HEK293T (cell line): ENCODE measurements at regions not wholly inside any gene's neighbourhood (a gene's known extent, or its start where the extent isn't known, plus 50 kb on each side); places are given as distances from the start of the nearest gene placed in this dataset.

Source experiments
- CTCF ChIA-PET: fragments of 350-600 bp; formaldehyde crosslinking; extraction: SDS; loops from one replicate; lab custom pipeline; 2021; ENCODE audit warnings: antibody characterized with exemption, inconsistent platforms; lab: Yijun Ruan, JAX
- POLR2A ChIA-PET: fragments of 350-600 bp; formaldehyde crosslinking; extraction: SDS; loops from one replicate; lab custom pipeline; 2020; ENCODE audit warnings: antibody characterized with exemption, inconsistent platforms; lab: Yijun Ruan, JAX
- DNase-seq: peaks from one replicate; pipeline ENCODE4 v3.0.0; 2012; ENCODE audit warnings: mixed read lengths; ENCODE audit errors: extremely low spot score
- ARNT ChIP-seq: fragments of 450-650 bp; IDR thresholded peaks from 2 replicates; pipeline ENCODE4 v1.6.1; 2017; ENCODE audit warnings: mild to moderate bottlenecking
- BHLHE40 ChIP-seq: fragments of 450-650 bp; IDR thresholded peaks from 2 replicates; pipeline ENCODE4 v1.6.1; 2016; ENCODE audit warnings: mild to moderate bottlenecking, moderate library complexity, borderline replicate concordance
- CTBP1 ChIP-seq: fragments of 450-650 bp; IDR thresholded peaks from 2 replicates; pipeline ENCODE4 v1.6.1; 2016; ENCODE audit warnings: borderline replicate concordance
- ELF4 ChIP-seq: fragments of 450-650 bp; IDR thresholded peaks from 2 replicates; pipeline ENCODE4 v1.6.1; 2017; ENCODE audit warnings: antibody characterized with exemption
- FOXA1 ChIP-seq: fragments of 450-650 bp; IDR thresholded peaks from 2 replicates; pipeline ENCODE4 v1.6.1; 2016; ENCODE audit warnings: mild to moderate bottlenecking
- FOXK2 ChIP-seq: fragments of 450-650 bp; IDR thresholded peaks from 2 replicates; pipeline ENCODE4 v1.6.1; 2016; ENCODE audit warnings: mild to moderate bottlenecking
- FOXM1 ChIP-seq: fragments of 450-650 bp; IDR thresholded peaks from 2 replicates; pipeline ENCODE4 v1.6.1; 2017; ENCODE audit warnings: mild to moderate bottlenecking, borderline replicate concordance
- HDGF ChIP-seq: fragments of 450-650 bp; IDR thresholded peaks from 2 replicates; pipeline ENCODE4 v1.6.1; 2017; ENCODE audit warnings: antibody characterized with exemption, borderline replicate concordance
- L3MBTL2 ChIP-seq: fragments of 450-650 bp; conservative IDR thresholded peaks from 2 replicates; pipeline ENCODE4 v1.6.1; 2016; ENCODE audit warnings: mild to moderate bottlenecking
- LEF1 ChIP-seq: fragments of 450-650 bp; IDR thresholded peaks from 2 replicates; pipeline ENCODE4 v1.6.1; 2017; ENCODE audit warnings: mild to moderate bottlenecking, borderline replicate concordance
- NFRKB ChIP-seq: fragments of 450-650 bp; IDR thresholded peaks from 2 replicates; pipeline ENCODE4 v1.6.1; 2016; ENCODE audit warnings: mild to moderate bottlenecking, moderate library complexity
- PKNOX1 ChIP-seq: fragments of 450-650 bp; IDR thresholded peaks from 2 replicates; pipeline ENCODE4 v1.6.1; 2016
- SP1 ChIP-seq: fragments of 450-650 bp; IDR thresholded peaks from 2 replicates; pipeline ENCODE4 v1.6.1; 2017
- SUZ12 ChIP-seq: fragments of 450-650 bp; IDR thresholded peaks from 2 replicates; pipeline ENCODE4 v1.6.1; 2016; ENCODE audit warnings: mild to moderate bottlenecking
- TARDBP ChIP-seq: fragments of 450-650 bp; IDR thresholded peaks from 2 replicates; pipeline ENCODE4 v1.6.1; 2016
- ZNF384 ChIP-seq: fragments of 450-650 bp; IDR thresholded peaks from 2 replicates; pipeline ENCODE4 v1.6.1; 2016

- CTCF ChIA-PET: no interaction called here
- POLR2A ChIA-PET: no interaction called here
- DNase-seq: no peak
- TF ChIP-seq FOXK2 (no peak), BHLHE40 (no peak), ELF4 (no peak), SUZ12 (no peak), HDGF (no peak), SP1 (no peak), L3MBTL2 (no peak), FOXA1 (no peak), LEF1 (no peak), ARNT (no peak), NFRKB (no peak), CTBP1 (no peak)
Measured at GRCh38 chrX:38929966-38930421, 128.7 kb downstream of the MID1IP1 start.

GRCh38 chrX:38930474-38930873 is 129.2 kb downstream of the MID1IP1 start:
- TF ChIP-seq BHLHE40 (no peak), NFRKB (no peak), FOXA1 (no peak), LEF1 (no peak), TARDBP (no peak), CTBP1 (no peak), SUZ12 (no peak), ZNF384 (no peak), HDGF (no peak), FOXM1 (no peak), PKNOX1 (no peak), ELF4 (no peak), L3MBTL2 (no peak), SP1 (no peak), ARNT (no peak), FOXK2 (no peak)
- DNase-seq: no peak
- POLR2A ChIA-PET: no interaction called here
- CTCF ChIA-PET: no interaction called here

GRCh38 chrX:38935561-38935960 is 134.3 kb downstream of the MID1IP1 start:
- TF ChIP-seq SP1 (no peak), FOXM1 (no peak), FOXK2 (no peak), ELF4 (no peak), PKNOX1 (no peak)
- CTCF ChIA-PET: no interaction called here
- POLR2A ChIA-PET: no interaction called here
- DNase-seq: no peak

- ChIA-PET POLR2A (no interaction called here), CTCF (no interaction called here)
- TF ChIP-seq SP1 (no peak), CTBP1 (no peak)
- DNase-seq: no peak
Measured at GRCh38 chrX:38937400-38937799, 136.1 kb downstream of the MID1IP1 start.

- POLR2A ChIA-PET: no interaction called here
- TF ChIP-seq PKNOX1: no peak
- TF ChIP-seq CTBP1: no peak
- no peak for TF ChIP-seq HDGF
- DNase-seq: no peak
- CTCF ChIA-PET: no interaction called here
Measured at GRCh38 chrX:38937926-38938325, 136.7 kb downstream of the MID1IP1 start.

- no peak for TF ChIP-seq BHLHE40
- TF ChIP-seq SUZ12: no peak
- TF ChIP-seq L3MBTL2: no peak
- TF ChIP-seq LEF1: no peak
- no peak for TF ChIP-seq NFRKB
- TF ChIP-seq ARNT: no peak
- no peak for TF ChIP-seq ELF4
- TF ChIP-seq FOXK2: no peak
- no peak for TF ChIP-seq FOXM1
- no peak for TF ChIP-seq CTBP1
- ChIA-PET CTCF (no interaction called here), POLR2A (no interaction called here)
- no peak for DNase-seq
Measured at GRCh38 chrX:38939067-38939466, 137.8 kb downstream of the MID1IP1 start.

- no peak for DNase-seq
- POLR2A ChIA-PET: no interaction called here
- no peak for TF ChIP-seq TARDBP
- no peak for TF ChIP-seq LEF1
- no peak for TF ChIP-seq FOXK2
- TF ChIP-seq NFRKB: no peak
- no peak for TF ChIP-seq FOXA1
- TF ChIP-seq BHLHE40: no peak
- TF ChIP-seq PKNOX1: no peak
- TF ChIP-seq CTBP1: no peak
- no peak for TF ChIP-seq ARNT
- no peak for TF ChIP-seq L3MBTL2
- TF ChIP-seq SP1: no peak
- TF ChIP-seq ELF4: no peak
- no peak for TF ChIP-seq HDGF
- TF ChIP-seq ZNF384: no peak
- no peak for TF ChIP-seq SUZ12
- no peak for TF ChIP-seq FOXM1
- CTCF ChIA-PET: no interaction called here
Measured at GRCh38 chrX:38940547-38940946, 139.3 kb downstream of the MID1IP1 start.
